ENCODE measurements at regions not wholly inside any gene's neighbourhood (a gene's known extent, or its start where the extent isn't known, plus 50 kb on each side); places are given as distances from the start of the nearest gene placed in this dataset.
"Not testable (repeated sequence)": the region's sequence is repeated elsewhere in the genome, so short reads cannot be mapped to it uniquely, and the experiment has no call there.

DNA sequence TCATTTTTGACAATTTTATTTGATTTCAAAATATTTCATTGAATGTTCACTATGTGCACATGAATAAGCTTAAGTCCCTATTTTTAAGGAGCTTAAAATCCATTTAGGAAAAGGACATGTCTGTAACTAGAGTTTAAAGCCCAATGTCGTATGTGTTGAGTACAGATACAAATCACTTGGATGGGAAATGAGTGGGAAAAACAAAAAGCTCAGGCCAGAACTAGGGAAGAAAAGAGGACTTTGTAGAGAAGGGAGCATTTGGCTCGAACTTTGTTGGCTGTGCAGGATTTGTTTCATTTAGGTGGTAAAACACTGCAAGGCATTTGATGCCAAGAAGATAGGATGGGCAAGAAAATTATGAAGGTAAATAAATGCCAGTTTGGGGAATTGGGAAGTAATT lies 653.1 kb upstream of the KCNMB2 start:
- no peaks in the 10 kb centered on the region for H3K4me1 ChIP-seq (ENCODE audit: control insufficient read depth, insufficient read depth, low read length)
- H3K9ac ChIP-seq (ENCODE audit: low read length in 2 of 2) = no peak overlapping the region
- H3K27ac ChIP-seq (ENCODE audit: low read length) = no peak overlapping the region
- no peaks in the 10 kb centered on the region for H3K9me3 ChIP-seq (ENCODE audit: control insufficient read depth in 2 of 2, low read length in 2 of 2)
- no peak overlapping the region for H3K4me3 ChIP-seq (ENCODE audit: low read length in 2 of 2)
- no peaks in the 10 kb centered on the region for H3K36me3 ChIP-seq (ENCODE audit: control insufficient read depth in 2 of 2, insufficient read depth in 2 of 2, low read length in 2 of 2)
- H3K27me3 ChIP-seq (ENCODE audit: control insufficient read depth in 1 of 2, insufficient read depth in 2 of 2, low read length in 2 of 2) = no peaks in the 10 kb centered on the region

DNA sequence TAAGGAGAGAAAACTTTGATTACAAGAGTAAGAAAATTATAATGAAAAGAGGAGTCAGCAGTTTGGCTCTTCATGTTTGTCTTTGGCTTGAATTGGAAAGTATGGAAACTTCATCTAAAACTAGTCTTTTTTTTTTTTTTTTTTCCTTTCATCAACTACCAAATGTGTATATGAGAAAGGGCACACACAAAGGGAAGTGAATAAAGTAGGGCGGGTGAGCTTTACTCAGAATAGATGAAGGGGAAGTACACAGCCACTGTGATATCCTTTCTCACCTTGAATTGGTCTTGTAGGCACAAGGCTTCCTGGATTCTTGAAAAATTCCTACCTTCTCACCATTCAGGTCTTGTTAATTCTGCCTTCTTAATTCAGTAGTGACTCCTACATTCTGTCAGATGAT lies 652.3 kb upstream of the KCNMB2 start:
- Histone ChIP-seq H3K4me3 (ENCODE audit: low read length in 2 of 2) (no peak overlapping the region), H3K36me3 (ENCODE audit: control insufficient read depth in 2 of 2, insufficient read depth in 2 of 2, low read length in 2 of 2) (no peaks in the 10 kb centered on the region), H3K9ac (ENCODE audit: low read length in 2 of 2) (no peak overlapping the region), H3K4me1 (ENCODE audit: control insufficient read depth, insufficient read depth, low read length) (no peaks in the 10 kb centered on the region), H3K27ac (ENCODE audit: low read length) (no peak overlapping the region), H3K9me3 (ENCODE audit: control insufficient read depth in 2 of 2, low read length in 2 of 2) (no peaks in the 10 kb centered on the region), H3K27me3 (ENCODE audit: control insufficient read depth in 1 of 2, insufficient read depth in 2 of 2, low read length in 2 of 2) (no peaks in the 10 kb centered on the region)

DNA sequence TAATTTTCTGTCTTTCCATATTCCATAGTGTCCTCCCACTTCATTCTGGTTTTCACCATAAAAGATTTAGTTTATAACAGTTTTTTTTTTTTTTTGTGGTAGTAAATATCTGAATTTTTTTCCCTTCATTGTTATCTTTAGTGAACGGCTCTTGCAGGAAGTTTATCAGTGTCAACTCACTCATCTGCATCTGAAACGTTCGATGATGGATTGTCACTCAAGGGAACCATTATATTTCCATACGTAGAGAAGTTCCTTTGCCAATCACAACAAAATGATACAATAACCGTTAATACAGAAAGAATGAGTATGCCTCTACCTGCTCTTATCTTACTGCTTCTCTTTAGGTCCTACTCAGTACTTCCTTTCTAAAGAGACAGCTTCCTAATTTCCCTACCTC lies 651.2 kb upstream of the KCNMB2 start:
- Histone ChIP-seq H3K9me3 (ENCODE audit: control insufficient read depth in 2 of 2, low read length in 2 of 2) (no peaks in the 10 kb centered on the region), H3K27ac (ENCODE audit: low read length) (no peak overlapping the region), H3K27me3 (ENCODE audit: control insufficient read depth in 1 of 2, insufficient read depth in 2 of 2, low read length in 2 of 2) (no peaks in the 10 kb centered on the region), H3K36me3 (ENCODE audit: control insufficient read depth in 2 of 2, insufficient read depth in 2 of 2, low read length in 2 of 2) (no peaks in the 10 kb centered on the region), H3K4me3 (ENCODE audit: low read length in 2 of 2) (no peak overlapping the region), H3K9ac (ENCODE audit: low read length in 2 of 2) (no peak overlapping the region), H3K4me1 (ENCODE audit: control insufficient read depth, insufficient read depth, low read length) (no peaks in the 10 kb centered on the region)

DNA sequence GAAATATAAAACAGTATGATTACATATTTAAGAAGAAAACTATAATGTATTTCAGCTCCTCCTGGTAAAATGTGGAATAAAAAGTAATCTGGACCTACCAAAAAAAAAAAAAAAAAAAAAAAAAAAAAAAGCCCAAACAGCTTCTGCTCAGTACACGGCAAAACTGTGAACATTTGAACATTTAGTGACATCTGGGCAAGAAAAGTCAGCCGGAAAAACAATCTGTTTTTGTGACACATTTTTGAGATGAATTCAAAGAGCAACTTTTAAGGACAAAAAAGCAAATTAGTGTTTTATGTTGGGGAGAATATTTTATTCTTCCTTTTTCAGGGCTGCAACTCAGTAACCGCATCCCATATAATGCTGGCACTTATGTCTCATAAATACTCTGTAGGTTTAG lies 649.7 kb upstream of the KCNMB2 start:
- Histone ChIP-seq H3K4me1 (ENCODE audit: control insufficient read depth, insufficient read depth, low read length) (no peaks in the 10 kb centered on the region), H3K9me3 (ENCODE audit: control insufficient read depth in 2 of 2, low read length in 2 of 2) (no peaks in the 10 kb centered on the region), H3K27ac (ENCODE audit: low read length) (no peak overlapping the region), H3K27me3 (ENCODE audit: control insufficient read depth in 1 of 2, insufficient read depth in 2 of 2, low read length in 2 of 2) (no peaks in the 10 kb centered on the region), H3K4me3 (ENCODE audit: low read length in 2 of 2) (no peak overlapping the region), H3K9ac (ENCODE audit: low read length in 2 of 2) (no peak overlapping the region), H3K36me3 (ENCODE audit: control insufficient read depth in 2 of 2, insufficient read depth in 2 of 2, low read length in 2 of 2) (no peaks in the 10 kb centered on the region)

DNA sequence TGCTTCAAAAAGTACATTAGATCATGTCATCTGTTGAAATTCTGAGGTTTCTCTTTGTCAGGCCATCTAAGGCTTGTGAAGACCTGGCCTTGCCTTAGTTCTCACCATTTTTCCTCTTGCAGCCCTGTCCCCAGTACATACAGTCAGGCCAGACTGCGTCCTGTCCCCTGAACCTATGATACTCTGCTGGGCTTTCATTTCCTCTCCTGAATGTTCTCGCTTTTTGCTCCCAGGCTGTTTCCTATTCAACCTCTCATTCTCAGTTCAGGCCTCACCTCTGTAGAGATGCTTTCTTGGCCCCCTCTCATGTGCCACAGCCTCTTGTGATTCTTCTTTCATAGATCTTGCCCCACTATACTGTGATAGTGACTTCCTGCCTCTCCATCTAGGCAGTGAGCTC lies 648.8 kb upstream of the KCNMB2 start:
- Histone ChIP-seq H3K27me3 (ENCODE audit: control insufficient read depth in 1 of 2, insufficient read depth in 2 of 2, low read length in 2 of 2) (no peaks in the 10 kb centered on the region), H3K9me3 (ENCODE audit: control insufficient read depth in 2 of 2, low read length in 2 of 2) (no peaks in the 10 kb centered on the region), H3K27ac (ENCODE audit: low read length) (no peak overlapping the region), H3K4me1 (ENCODE audit: control insufficient read depth, insufficient read depth, low read length) (no peaks in the 10 kb centered on the region), H3K4me3 (ENCODE audit: low read length in 2 of 2) (no peak overlapping the region), H3K9ac (ENCODE audit: low read length in 2 of 2) (no peak overlapping the region), H3K36me3 (ENCODE audit: control insufficient read depth in 2 of 2, insufficient read depth in 2 of 2, low read length in 2 of 2) (no peaks in the 10 kb centered on the region)

DNA sequence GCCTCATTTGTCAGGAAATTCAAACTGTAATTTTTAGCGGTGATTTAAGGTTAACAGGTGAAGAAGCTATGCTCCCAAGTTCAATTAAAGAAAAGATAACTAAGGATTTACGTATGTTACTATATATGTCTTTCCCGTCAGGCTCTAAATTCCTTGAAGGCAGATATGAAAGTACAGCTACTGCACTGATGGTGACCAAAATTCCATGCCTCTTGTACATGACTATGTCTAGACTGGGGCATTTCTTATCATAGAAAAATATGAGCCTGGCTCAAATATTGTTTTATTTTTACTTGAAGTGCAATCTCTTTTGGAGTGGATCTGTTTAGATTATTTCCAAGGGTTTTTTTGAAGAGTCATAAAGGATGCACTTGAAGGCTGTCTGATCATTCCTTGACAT lies 647.1 kb upstream of the KCNMB2 start:
- no peaks in the 10 kb centered on the region for H3K4me1 ChIP-seq (ENCODE audit: control insufficient read depth, insufficient read depth, low read length)
- H3K4me3 ChIP-seq (ENCODE audit: low read length in 2 of 2) = no peak overlapping the region
- H3K27ac ChIP-seq (ENCODE audit: low read length) = no peak overlapping the region
- H3K9ac ChIP-seq (ENCODE audit: low read length in 2 of 2) = no peak overlapping the region
- H3K27me3 ChIP-seq (ENCODE audit: control insufficient read depth in 1 of 2, insufficient read depth in 2 of 2, low read length in 2 of 2) = no peaks in the 10 kb centered on the region
- H3K9me3 ChIP-seq (ENCODE audit: control insufficient read depth in 2 of 2, low read length in 2 of 2) = no peaks in the 10 kb centered on the region
- H3K36me3 ChIP-seq (ENCODE audit: control insufficient read depth in 2 of 2, insufficient read depth in 2 of 2, low read length in 2 of 2) = no peaks in the 10 kb centered on the region

DNA sequence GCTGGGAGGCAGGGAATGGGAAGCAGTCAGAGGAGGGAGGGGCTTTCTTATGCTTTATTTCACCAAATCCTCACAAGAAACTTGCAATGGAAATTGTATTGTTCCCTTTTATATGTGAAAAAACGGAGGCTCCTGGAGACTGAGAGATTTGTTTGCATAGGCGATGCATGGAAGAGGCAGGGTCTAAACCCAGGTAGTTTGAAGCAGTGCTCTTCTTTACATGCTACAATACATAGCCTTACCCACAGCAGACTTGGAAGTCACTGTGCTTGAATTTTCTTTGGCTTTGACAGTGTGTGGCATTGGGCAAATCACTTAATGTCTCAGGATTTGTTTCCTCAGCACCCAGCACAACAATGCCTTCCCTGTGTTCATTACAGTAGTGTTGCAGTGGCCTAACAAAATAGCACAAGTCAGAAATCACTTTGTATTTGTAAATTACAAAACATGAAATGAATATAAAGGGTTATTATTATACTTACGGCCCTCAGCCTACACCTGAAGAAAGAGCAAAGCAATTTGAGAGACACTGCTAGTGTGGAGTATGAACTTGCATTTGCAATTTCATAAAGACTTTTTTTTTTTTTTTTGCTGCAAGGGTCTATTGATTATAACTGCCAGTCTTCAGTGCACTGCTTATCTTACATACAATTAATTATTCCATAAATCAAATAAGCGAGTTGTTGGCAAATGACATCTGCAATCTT lies 646.4 kb upstream of the KCNMB2 start:
- no peak overlapping the region for H3K27ac ChIP-seq (ENCODE audit: low read length)
- no peaks in the 10 kb centered on the region for H3K9me3 ChIP-seq (ENCODE audit: control insufficient read depth in 2 of 2, low read length in 2 of 2)
- no peaks in the 10 kb centered on the region for H3K36me3 ChIP-seq (ENCODE audit: control insufficient read depth in 2 of 2, insufficient read depth in 2 of 2, low read length in 2 of 2)
- H3K4me1 ChIP-seq (ENCODE audit: control insufficient read depth, insufficient read depth, low read length) = no peaks in the 10 kb centered on the region
- no peak overlapping the region for H3K9ac ChIP-seq (ENCODE audit: low read length in 2 of 2)
- H3K27me3 ChIP-seq (ENCODE audit: control insufficient read depth in 1 of 2, insufficient read depth in 2 of 2, low read length in 2 of 2) = no peaks in the 10 kb centered on the region
- H3K4me3 ChIP-seq (ENCODE audit: low read length in 2 of 2) = no peak overlapping the region

DNA sequence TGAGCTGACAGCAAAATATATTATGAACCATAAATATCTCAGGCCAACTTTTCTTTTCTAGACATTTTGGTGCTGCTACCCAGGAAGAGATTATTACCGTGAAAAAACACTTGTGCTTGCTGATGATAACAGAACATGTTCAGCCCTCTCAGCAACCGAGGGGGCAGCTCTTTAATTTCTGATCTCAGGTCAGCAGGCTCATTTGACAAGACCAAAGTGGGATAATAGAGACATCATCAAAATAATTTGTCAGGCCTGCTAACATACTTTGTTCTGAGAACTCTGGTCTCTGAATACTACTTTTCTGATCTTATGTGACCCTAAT lies 645.9 kb upstream of the KCNMB2 start:
- Histone ChIP-seq H3K9ac (ENCODE audit: low read length in 2 of 2) (no peak overlapping the region), H3K36me3 (ENCODE audit: control insufficient read depth in 2 of 2, insufficient read depth in 2 of 2, low read length in 2 of 2) (no peaks in the 10 kb centered on the region)

DNA sequence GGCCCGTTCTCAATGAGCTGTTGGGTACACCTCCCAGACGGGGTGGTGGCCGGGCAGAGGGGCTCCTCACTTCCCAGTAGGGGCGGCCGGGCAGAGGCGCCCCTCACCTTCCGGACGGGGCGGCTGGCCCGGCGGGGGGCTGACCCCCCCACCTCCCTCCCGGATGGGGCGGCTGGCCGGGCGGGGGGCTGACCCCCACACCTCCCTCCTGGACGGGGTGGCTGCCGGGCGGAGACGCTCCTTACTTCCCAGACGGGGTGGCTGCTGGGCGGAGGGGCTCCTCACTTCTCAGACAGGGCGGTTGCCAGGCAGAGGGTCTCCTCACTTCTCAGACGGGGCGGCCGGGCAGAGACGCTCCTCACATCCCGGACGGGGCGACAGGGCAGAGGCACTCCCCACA lies 644.7 kb upstream of the KCNMB2 start:
- H3K4me3 ChIP-seq (ENCODE audit: low read length in 2 of 2); H3K27me3 ChIP-seq (ENCODE audit: control insufficient read depth in 1 of 2, insufficient read depth in 2 of 2, low read length in 2 of 2); H3K36me3 ChIP-seq (ENCODE audit: control insufficient read depth in 2 of 2, insufficient read depth in 2 of 2, low read length in 2 of 2); H3K9me3 ChIP-seq (ENCODE audit: control insufficient read depth in 2 of 2, low read length in 2 of 2); H3K27ac ChIP-seq (ENCODE audit: low read length); H3K9ac ChIP-seq (ENCODE audit: low read length in 2 of 2); H3K4me1 ChIP-seq (ENCODE audit: control insufficient read depth, insufficient read depth, low read length): not testable (repeated sequence)

More for the DNA sequence above, 645.9 kb upstream of the KCNMB2 start:
- H3K27ac ChIP-seq (ENCODE audit: low read length) = no peak overlapping the region
- H3K4me3 ChIP-seq (ENCODE audit: low read length in 2 of 2) = no peak overlapping the region
- H3K27me3 ChIP-seq (ENCODE audit: control insufficient read depth in 1 of 2, insufficient read depth in 2 of 2, low read length in 2 of 2) = no peaks in the 10 kb centered on the region
- H3K9me3 ChIP-seq (ENCODE audit: control insufficient read depth in 2 of 2, low read length in 2 of 2) = no peaks in the 10 kb centered on the region
- no peaks in the 10 kb centered on the region for H3K4me1 ChIP-seq (ENCODE audit: control insufficient read depth, insufficient read depth, low read length)

DNA sequence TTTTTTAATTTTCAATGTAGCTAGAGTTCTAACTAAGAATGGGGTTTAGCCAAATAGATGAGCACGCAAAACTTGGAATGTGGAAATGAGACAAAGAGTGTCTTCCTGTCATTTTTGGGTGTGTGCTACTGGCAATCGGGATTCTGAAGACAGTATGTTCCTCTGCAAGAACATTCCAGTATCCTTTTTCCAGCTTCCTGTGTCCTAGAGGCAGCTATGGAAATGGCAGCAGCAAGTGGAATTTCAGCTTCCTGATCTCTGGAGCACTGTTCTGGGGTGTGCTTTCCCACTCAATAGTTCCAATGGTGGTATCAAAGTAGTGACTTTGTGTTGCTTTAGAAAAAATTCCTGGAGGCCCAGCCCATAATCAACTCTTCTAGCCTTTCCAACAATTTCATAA lies 642.9 kb upstream of the KCNMB2 start:
- H3K27ac ChIP-seq (ENCODE audit: low read length) = no peak overlapping the region
- H3K4me1 ChIP-seq (ENCODE audit: control insufficient read depth, insufficient read depth, low read length) = no peaks in the 10 kb centered on the region
- H3K9ac ChIP-seq (ENCODE audit: low read length in 2 of 2) = no peak overlapping the region
- H3K9me3 ChIP-seq (ENCODE audit: control insufficient read depth in 2 of 2, low read length in 2 of 2) = peaks cover 0 to 3% of the 10 kb centered on the region in 2 donors
- no peaks in the 10 kb centered on the region for H3K36me3 ChIP-seq (ENCODE audit: control insufficient read depth in 2 of 2, insufficient read depth in 2 of 2, low read length in 2 of 2)
- no peak overlapping the region for H3K4me3 ChIP-seq (ENCODE audit: low read length in 2 of 2)
- H3K27me3 ChIP-seq (ENCODE audit: control insufficient read depth in 1 of 2, insufficient read depth in 2 of 2, low read length in 2 of 2) = no peaks in the 10 kb centered on the region

DNA sequence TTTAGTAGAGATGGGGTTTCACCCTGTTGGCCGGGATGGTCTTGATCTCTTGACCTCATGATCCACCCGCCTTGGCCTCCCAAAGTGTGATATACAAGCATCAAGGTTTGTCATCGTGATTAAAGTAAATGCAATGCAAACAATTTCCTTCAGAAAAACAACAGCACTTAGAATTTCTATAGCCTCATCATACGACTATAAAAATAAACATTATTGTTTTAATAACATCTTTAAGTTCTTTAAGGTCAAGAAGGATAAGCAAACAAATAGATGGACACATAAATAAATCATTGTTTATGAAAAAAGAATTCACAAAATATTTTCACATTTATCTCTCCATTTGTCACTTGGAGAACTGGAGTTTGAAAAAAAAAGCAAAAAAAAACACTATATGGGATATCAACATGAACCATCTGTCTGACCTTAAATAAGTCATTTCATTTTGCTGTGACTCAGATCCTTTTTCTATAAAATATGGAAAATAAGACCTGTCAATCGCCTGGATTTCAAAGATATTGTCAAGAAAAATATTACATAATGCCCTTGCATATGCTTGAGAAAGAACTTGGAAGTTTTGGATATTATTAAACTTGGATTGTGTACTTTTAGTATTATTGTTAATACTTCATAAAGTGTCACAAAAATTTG lies 642.0 kb upstream of the KCNMB2 start:
- Histone ChIP-seq H3K27ac (ENCODE audit: low read length) (no peak overlapping the region), H3K4me1 (ENCODE audit: control insufficient read depth, insufficient read depth, low read length) (no peaks in the 10 kb centered on the region), H3K4me3 (ENCODE audit: low read length in 2 of 2) (no peak overlapping the region), H3K9me3 (ENCODE audit: control insufficient read depth in 2 of 2, low read length in 2 of 2) (peaks cover 0 to 6% of the 10 kb centered on the region in 2 donors), H3K9ac (ENCODE audit: low read length in 2 of 2) (no peak overlapping the region), H3K36me3 (ENCODE audit: control insufficient read depth in 2 of 2, insufficient read depth in 2 of 2, low read length in 2 of 2) (no peaks in the 10 kb centered on the region), H3K27me3 (ENCODE audit: control insufficient read depth in 1 of 2, insufficient read depth in 2 of 2, low read length in 2 of 2) (no peaks in the 10 kb centered on the region)

Data from stomach smooth muscle (tissue), 2 donors.